ENCODE measurements at regions not wholly inside any gene's neighbourhood (a gene's known extent, or its start where the extent isn't known, plus 50 kb on each side); places are given as distances from the start of the nearest gene placed in this dataset.

- no peaks in the 10 kb centered on the region for H3K27me3 ChIP-seq (ENCODE audit: control insufficient read depth, insufficient read depth, low read length)
- no peaks in the 10 kb centered on the region for H3K36me3 ChIP-seq (replicated peaks; ENCODE audit: control insufficient read depth, insufficient read depth, low read length)
- H3K4me3 ChIP-seq (ENCODE audit: insufficient read depth, low read depth, low read length) = no peak overlapping the region
- no peak for DNase-seq
These were observed 145.2 kb upstream of the MMADHC start for GRCh38 chr2:149732730-149733290.

DNA sequence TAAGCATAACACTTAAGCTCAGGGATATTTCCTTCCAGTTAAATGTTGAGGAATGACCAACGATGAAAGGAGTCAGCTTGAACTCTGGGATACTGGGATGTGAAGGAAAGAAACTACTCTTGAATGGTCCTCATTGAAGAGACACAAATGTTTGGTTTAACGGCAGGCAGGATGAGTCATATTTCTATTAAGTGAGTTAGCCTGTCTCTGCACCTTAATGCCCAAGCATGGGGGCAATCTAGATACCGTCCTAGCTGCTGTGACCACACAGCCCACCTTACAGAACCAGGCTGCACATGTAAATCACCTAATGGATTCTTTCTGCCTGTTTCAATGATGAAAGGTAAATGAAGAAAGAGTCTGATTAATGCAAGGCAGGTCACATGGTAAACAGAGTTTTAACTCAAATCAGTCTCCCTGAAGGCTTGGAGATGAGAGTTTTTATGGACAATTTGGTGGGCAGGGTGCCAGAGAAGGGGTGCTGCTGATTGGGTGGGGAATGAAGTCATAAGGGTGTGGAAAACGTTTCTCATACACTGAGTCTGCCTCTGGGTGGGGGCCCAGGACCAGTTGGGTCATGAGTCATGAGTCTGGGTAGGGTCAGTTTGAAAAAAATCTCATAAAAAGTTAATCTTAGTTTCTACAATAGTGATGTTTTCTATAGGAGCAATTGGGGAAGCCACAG, 144.6 kb upstream of the MMADHC start:
- H3K36me3 ChIP-seq (replicated peaks; ENCODE audit: control insufficient read depth, insufficient read depth, low read length) = no peaks in the 10 kb centered on the region
- H3K4me3 ChIP-seq (ENCODE audit: insufficient read depth, low read depth, low read length) = no peak overlapping the region
- no peak for DNase-seq
- no peaks in the 10 kb centered on the region for H3K27me3 ChIP-seq (ENCODE audit: control insufficient read depth, insufficient read depth, low read length)

DNA sequence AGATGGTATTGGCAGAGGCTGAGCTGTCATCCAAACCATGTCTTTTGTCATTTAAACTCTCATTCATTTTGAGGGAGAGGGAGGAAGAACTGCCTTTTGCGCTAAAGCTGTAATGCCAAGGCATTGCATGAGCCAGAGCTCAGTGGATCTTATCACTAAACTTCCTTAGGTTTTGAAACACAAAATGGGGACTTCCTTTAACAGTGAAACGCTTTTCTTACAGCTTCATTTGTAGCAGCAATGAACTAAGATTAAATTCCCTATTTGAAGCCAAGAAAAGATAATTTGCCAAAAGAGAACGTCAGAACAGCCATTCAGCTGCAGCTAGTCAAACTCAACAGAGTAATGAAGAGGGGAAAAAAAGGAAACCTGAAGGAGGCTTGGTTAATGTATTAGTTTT, 143.5 kb upstream of the MMADHC start:
- Histone ChIP-seq H3K36me3 (replicated peaks; ENCODE audit: control insufficient read depth, insufficient read depth, low read length) (no peaks in the 10 kb centered on the region), H3K4me3 (ENCODE audit: insufficient read depth, low read depth, low read length) (no peak overlapping the region), H3K27me3 (ENCODE audit: control insufficient read depth, insufficient read depth, low read length) (no peaks in the 10 kb centered on the region)
- DNase-seq = no peak

DNA sequence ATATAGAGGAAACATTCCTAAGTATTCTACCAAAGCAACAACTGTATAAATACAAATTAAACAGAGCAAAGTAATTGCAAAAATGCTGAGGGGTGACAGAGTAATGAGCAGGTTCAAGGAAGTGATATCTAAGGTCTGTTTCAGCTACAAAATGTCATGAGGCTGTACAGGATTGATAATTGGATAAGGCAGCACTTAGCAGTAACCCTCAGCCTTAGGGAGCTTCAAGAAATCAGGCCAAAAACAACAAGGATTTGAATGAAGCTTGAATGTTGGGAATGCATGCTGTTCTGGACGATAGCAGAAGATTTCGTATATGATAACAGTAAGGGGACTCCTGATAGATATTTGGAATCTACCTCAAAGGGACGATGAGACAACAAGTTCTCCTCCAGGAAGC, 142.0 kb upstream of the MMADHC start:
- DNase-seq = no peak
- Histone ChIP-seq H3K27me3 (ENCODE audit: control insufficient read depth, insufficient read depth, low read length) (no peaks in the 10 kb centered on the region), H3K36me3 (replicated peaks; ENCODE audit: control insufficient read depth, insufficient read depth, low read length) (no peaks in the 10 kb centered on the region), H3K4me3 (ENCODE audit: insufficient read depth, low read depth, low read length) (no peak overlapping the region)

GRCh38 chr2:149727927-149728326, 140.4 kb upstream of the MMADHC start:
- Histone ChIP-seq H3K36me3 (replicated peaks; ENCODE audit: control insufficient read depth, insufficient read depth, low read length) (no peaks in the 10 kb centered on the region), H3K27me3 (ENCODE audit: control insufficient read depth, insufficient read depth, low read length) (no peaks in the 10 kb centered on the region), H3K4me3 (ENCODE audit: insufficient read depth, low read depth, low read length) (no peak overlapping the region)
- DNase-seq = no peak

- Histone ChIP-seq H3K4me3 (ENCODE audit: insufficient read depth, low read depth, low read length) (no peak overlapping the region), H3K36me3 (replicated peaks; ENCODE audit: control insufficient read depth, insufficient read depth, low read length) (no peaks in the 10 kb centered on the region), H3K27me3 (ENCODE audit: control insufficient read depth, insufficient read depth, low read length) (no peaks in the 10 kb centered on the region)
- DNase-seq = no peak
These were observed 137.7 kb upstream of the MMADHC start for GRCh38 chr2:149725234-149725633.

GRCh38 chr2:149724091-149724490, 136.5 kb upstream of the MMADHC start:
- no peak for DNase-seq
- H3K27me3 ChIP-seq (ENCODE audit: control insufficient read depth, insufficient read depth, low read length) = no peaks in the 10 kb centered on the region
- H3K36me3 ChIP-seq (replicated peaks; ENCODE audit: control insufficient read depth, insufficient read depth, low read length) = no peaks in the 10 kb centered on the region
- no peak overlapping the region for H3K4me3 ChIP-seq (ENCODE audit: insufficient read depth, low read depth, low read length)

DNA sequence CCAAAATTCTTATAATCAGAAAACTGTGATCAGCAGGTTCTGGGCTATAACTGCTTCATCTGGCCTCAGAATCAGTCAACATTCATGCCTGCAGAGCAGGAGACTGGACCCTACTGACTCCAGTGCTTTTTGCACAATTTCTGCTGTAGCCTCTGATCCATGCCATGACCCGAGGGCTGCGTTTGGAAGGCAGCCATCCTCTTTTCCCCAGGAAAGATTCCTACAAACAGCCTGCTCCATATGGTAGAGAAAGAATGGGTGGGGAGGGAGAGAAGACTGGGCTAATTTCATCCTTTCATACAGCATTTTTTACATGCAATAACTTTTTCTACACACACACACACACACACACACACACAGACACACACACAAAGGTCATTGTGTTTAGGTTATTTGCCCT, 133.0 kb upstream of the MMADHC start:
- no peak for DNase-seq
- H3K4me3 ChIP-seq (ENCODE audit: insufficient read depth, low read depth, low read length) = no peak overlapping the region
- H3K36me3 ChIP-seq (replicated peaks; ENCODE audit: control insufficient read depth, insufficient read depth, low read length) = no peaks in the 10 kb centered on the region
- H3K27me3 ChIP-seq (ENCODE audit: control insufficient read depth, insufficient read depth, low read length) = no peaks in the 10 kb centered on the region

DNA sequence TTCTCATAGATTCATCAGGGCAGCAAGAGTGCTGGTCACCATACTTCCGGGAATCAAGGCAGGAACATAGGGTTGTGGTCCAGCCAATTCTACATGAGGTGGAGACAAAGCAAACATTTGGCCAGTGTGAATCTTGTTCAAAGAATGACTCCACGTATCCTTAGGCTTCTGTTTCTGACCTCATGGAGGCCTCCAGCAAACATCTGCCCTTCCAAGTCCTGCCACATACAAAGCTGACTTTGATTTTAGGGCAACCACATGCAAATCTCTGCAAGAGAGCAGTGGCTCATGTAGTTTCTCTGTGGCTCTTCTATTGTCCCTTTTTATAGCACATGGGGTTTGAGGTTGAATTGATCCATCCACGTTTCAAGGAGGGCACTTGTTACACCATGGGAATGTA, 132.1 kb upstream of the MMADHC start:
- no peak for DNase-seq
- H3K27me3 ChIP-seq (ENCODE audit: control insufficient read depth, insufficient read depth, low read length) = no peaks in the 10 kb centered on the region
- H3K36me3 ChIP-seq (replicated peaks; ENCODE audit: control insufficient read depth, insufficient read depth, low read length) = no peaks in the 10 kb centered on the region
- H3K4me3 ChIP-seq (ENCODE audit: insufficient read depth, low read depth, low read length) = no peak overlapping the region

GRCh38 chr2:149716687-149717086, 129.1 kb upstream of the MMADHC start:
- no peak for DNase-seq
- H3K27me3 ChIP-seq (ENCODE audit: control insufficient read depth, insufficient read depth, low read length) = no peaks in the 10 kb centered on the region
- no peaks in the 10 kb centered on the region for H3K36me3 ChIP-seq (replicated peaks; ENCODE audit: control insufficient read depth, insufficient read depth, low read length)
- no peak overlapping the region for H3K4me3 ChIP-seq (ENCODE audit: insufficient read depth, low read depth, low read length)

GRCh38 chr2:149715894-149716293, 128.3 kb upstream of the MMADHC start:
- no peak for DNase-seq
- Histone ChIP-seq H3K36me3 (replicated peaks; ENCODE audit: control insufficient read depth, insufficient read depth, low read length) (no peaks in the 10 kb centered on the region), H3K4me3 (ENCODE audit: insufficient read depth, low read depth, low read length) (no peak overlapping the region), H3K27me3 (ENCODE audit: control insufficient read depth, insufficient read depth, low read length) (no peaks in the 10 kb centered on the region)

DNA sequence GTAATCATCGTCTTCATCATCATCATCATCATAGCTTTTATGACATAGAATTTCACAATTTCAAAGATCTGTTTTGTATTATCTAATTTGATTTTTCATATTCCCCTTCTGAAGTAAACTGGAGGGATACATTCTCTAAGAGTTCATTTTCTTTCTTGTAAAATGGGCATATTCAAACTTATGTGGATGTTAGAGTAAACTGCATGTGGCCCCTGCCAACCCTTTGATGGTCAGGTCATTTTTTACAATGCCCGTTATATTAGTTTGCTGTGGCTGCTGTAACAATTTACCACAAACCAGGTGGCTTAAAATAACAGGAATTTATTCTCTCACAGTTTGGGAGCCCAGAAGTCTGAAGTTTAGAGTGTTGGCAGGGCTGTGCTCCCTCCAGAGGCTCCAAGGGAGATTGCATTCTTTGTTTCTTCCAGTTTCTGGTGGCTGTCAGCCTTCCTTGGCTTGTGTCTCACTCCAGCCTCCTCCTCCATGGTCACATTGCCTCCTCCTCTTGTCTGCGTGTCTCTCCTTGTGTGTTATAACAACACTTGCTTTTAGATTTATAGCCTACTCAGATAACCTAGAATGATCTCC, 127.5 kb upstream of the MMADHC start:
- no peak overlapping the region for H3K4me3 ChIP-seq (ENCODE audit: insufficient read depth, low read depth, low read length)
- no peaks in the 10 kb centered on the region for H3K36me3 ChIP-seq (replicated peaks; ENCODE audit: control insufficient read depth, insufficient read depth, low read length)
- no peaks in the 10 kb centered on the region for H3K27me3 ChIP-seq (ENCODE audit: control insufficient read depth, insufficient read depth, low read length)
- DNase-seq = peak; percentile 8

DNA sequence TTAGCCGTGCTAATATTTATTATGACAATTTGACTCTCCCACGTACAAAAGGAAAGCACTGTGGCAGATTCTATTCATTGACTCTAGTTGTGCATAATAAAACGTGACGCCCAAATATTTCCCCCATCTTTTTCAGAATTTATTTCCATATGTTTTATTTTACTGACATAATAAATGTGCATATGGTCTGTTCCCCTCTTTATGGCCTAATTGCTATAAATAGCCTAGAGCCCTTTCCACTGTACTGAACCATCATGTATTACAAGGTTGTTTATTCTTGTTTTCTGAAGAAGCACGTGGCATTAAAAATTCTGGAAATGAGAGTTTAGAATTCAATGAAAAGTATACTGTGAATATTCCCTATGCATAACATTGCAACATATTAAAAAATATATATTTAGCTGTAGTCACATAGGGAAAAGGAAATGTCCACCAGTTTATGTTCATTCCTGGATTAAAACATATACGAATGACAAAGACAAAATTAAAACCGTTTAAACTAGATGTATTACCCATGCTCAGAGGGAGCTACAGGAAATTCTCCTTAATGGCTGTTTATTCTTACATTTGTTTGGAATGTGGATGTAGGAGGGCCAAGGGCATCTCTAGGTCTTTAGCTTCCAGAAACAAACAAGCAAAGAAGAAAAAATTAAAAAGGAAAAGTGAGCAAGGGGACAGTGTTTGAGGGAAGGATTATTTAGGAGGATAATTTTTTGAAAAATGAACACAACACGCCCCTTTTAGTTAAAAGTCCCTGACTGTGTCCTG, 122.1 kb upstream of the MMADHC start:
- Histone ChIP-seq H3K27me3 (ENCODE audit: control insufficient read depth, insufficient read depth, low read length) (no peaks in the 10 kb centered on the region), H3K4me3 (ENCODE audit: insufficient read depth, low read depth, low read length) (no peak overlapping the region), H3K36me3 (replicated peaks; ENCODE audit: control insufficient read depth, insufficient read depth, low read length) (no peaks in the 10 kb centered on the region)
- DNase-seq = no peak

DNA sequence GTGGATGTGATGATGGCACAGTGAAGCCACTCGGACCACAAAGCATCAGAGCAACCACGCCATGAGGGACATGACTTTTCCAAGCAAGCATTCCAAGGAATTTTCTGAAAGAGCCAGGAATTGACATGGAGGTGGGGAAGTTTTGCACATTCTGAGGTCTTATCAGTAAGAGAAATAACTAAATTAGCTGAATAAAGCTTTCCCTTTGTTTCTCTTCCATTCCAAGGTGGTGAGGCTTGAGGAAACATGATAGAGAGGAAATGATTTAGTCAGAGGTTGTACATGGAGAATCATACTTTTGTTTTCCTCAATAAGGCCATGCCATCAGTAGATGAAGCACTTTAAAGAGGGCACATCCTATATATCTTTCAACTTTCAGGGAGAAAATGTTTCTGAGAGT, 115.7 kb upstream of the MMADHC start:
- no peak for DNase-seq
- H3K27me3 ChIP-seq (ENCODE audit: control insufficient read depth, insufficient read depth, low read length) = no peaks in the 10 kb centered on the region
- no peaks in the 10 kb centered on the region for H3K36me3 ChIP-seq (replicated peaks; ENCODE audit: control insufficient read depth, insufficient read depth, low read length)
- H3K4me3 ChIP-seq (ENCODE audit: insufficient read depth, low read depth, low read length) = no peak overlapping the region

DNA sequence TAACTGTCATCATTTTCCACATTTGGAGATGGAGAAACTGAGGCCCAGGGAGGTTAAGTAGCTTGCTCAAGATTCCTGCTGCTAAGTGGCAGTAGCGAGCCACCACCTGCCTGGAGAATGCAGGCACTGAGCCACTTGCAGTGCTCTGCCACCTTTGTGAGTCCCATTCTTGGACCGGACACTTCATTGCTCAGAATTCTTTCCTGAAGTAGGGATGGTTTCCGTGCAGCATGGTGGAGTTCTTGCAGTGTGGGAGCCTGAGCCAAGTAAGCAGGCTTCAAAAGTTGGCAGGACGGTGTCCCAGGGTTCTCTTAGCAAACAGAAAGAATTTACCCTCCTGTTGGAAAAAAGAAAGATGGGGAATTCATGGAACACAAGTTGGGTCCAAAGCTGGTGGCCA, 115.0 kb upstream of the MMADHC start:
- Histone ChIP-seq H3K27me3 (ENCODE audit: control insufficient read depth, insufficient read depth, low read length) (no peaks in the 10 kb centered on the region), H3K4me3 (ENCODE audit: insufficient read depth, low read depth, low read length) (no peak overlapping the region), H3K36me3 (replicated peaks; ENCODE audit: control insufficient read depth, insufficient read depth, low read length) (no peaks in the 10 kb centered on the region)
- DNase-seq = no peak
